ENCODE measurements at regions not wholly inside any gene's neighbourhood (a gene's known extent, or its start where the extent isn't known, plus 50 kb on each side); places are given as distances from the start of the nearest gene placed in this dataset.

- no peaks in the 10 kb centered on the region for H3K27me3 ChIP-seq
- DNase-seq = no peak
- TF ChIP-seq, protein P1, sequence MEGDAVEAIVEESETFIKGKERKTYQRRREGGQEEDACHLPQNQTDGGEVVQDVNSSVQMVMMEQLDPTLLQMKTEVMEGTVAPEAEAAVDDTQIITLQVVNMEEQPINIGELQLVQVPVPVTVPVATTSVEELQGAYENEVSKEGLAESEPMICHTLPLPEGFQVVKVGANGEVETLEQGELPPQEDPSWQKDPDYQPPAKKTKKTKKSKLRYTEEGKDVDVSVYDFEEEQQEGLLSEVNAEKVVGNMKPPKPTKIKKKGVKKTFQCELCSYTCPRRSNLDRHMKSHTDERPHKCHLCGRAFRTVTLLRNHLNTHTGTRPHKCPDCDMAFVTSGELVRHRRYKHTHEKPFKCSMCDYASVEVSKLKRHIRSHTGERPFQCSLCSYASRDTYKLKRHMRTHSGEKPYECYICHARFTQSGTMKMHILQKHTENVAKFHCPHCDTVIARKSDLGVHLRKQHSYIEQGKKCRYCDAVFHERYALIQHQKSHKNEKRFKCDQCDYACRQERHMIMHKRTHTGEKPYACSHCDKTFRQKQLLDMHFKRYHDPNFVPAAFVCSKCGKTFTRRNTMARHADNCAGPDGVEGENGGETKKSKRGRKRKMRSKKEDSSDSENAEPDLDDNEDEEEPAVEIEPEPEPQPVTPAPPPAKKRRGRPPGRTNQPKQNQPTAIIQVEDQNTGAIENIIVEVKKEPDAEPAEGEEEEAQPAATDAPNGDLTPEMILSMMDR (IDR thresholded peaks at IDR 0.05) = no peak
- TF ChIP-seq EP300 (IDR thresholded peaks at IDR 0.05) (no peak), POLR2A (IDR thresholded peaks at IDR 0.05) (no peak), POLR2AphosphoS5 (IDR thresholded peaks at IDR 0.05) (no peak)
Measured at GRCh38 chr3:68447885-68448284, 484.5 kb downstream of the TAFA4 start.

DNA sequence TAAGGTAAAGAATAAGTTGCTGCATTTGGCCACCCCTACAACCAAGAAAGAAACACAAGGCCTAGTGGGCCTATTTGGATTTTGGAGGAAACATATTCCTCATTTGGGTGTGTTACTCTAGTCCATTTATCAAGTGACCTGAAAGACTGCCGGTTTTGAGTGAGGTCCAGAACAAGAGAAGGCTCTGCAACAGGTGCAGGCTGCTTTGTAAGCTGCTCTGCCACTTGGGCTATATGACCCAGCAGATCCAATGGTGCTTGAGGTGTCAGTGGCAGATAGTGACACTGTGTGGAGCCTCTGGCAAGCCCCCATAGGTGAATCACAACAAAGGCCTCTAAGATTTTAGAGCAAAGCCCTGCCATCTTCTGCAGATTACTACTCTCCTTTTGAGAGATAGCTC is 491.3 kb downstream of the TAFA4 start:
- TF ChIP-seq EP300 (IDR thresholded peaks at IDR 0.05) = no peak
- TF ChIP-seq, protein P1 (IDR thresholded peaks at IDR 0.05) = no peak
- TF ChIP-seq POLR2AphosphoS5 (IDR thresholded peaks at IDR 0.05) = no peak
- no peak for TF ChIP-seq POLR2A (IDR thresholded peaks at IDR 0.05)
- Histone ChIP-seq H3K27ac (no peak overlapping the region), H3K9me3 (no peaks in the 10 kb centered on the region), H3K27me3 (no peaks in the 10 kb centered on the region), H3K4me3 (no peak overlapping the region), H3K36me3 (no peaks in the 10 kb centered on the region), H3K4me1 (peaks cover 0 to 5% (median 0%) of the 10 kb centered on the region in 4 donors)
- DNase-seq = no peak
- intact Hi-C loops (cut with DNase I; ENCODE audit: low total_unique reads) = no loop called here
- 69 to 78% (median 77%) methylated on average over 1 of the region's 1 CpG for WGBS, 5 donors

More at GRCh38 chr3:68447885-68448284, 484.5 kb downstream of the TAFA4 start:
- H3K4me1 ChIP-seq = no peaks in the 10 kb centered on the region
- intact Hi-C loops (cut with DNase I; ENCODE audit: low total_unique reads) = no loop called here
- H3K9me3 ChIP-seq = no peaks in the 10 kb centered on the region
- no peaks in the 10 kb centered on the region for H3K36me3 ChIP-seq
- H3K4me3 ChIP-seq = no peak overlapping the region
- no peak overlapping the region for H3K27ac ChIP-seq

GRCh38 chr3:68436619-68437401 is 495.5 kb downstream of the TAFA4 start:
- no peak overlapping the region for H3K27ac ChIP-seq
- peaks cover 0 to 5% (median 0%) of the 10 kb centered on the region in 4 donors for H3K4me1 ChIP-seq
- no peaks in the 10 kb centered on the region for H3K36me3 ChIP-seq
- no peak overlapping the region for H3K4me3 ChIP-seq
- DNase-seq = peak in 1 of 2 donors; percentile 46
- 56 to 82% (median 78%) methylated on average over 3 of the region's 3 CpGs for WGBS, 5 donors
- H3K9me3 ChIP-seq = no peaks in the 10 kb centered on the region
- no peak for TF ChIP-seq EP300 (IDR thresholded peaks at IDR 0.05)
- H3K27me3 ChIP-seq = no peaks in the 10 kb centered on the region
- intact Hi-C loops (cut with DNase I; ENCODE audit: low total_unique reads) = no loop called here

GRCh38 chr3:68428495-68428894 is 503.9 kb downstream of the TAFA4 start:
- Histone ChIP-seq H3K27me3 (no peaks in the 10 kb centered on the region), H3K27ac (no peak overlapping the region), H3K9me3 (no peaks in the 10 kb centered on the region), H3K4me3 (no peak overlapping the region), H3K36me3 (no peaks in the 10 kb centered on the region), H3K4me1 (no peaks in the 10 kb centered on the region)
- TF ChIP-seq POLR2A (IDR thresholded peaks at IDR 0.05) (no peak), EP300 (IDR thresholded peaks at IDR 0.05) (no peak), POLR2AphosphoS5 (IDR thresholded peaks at IDR 0.05) (no peak)
- TF ChIP-seq, protein P1 (IDR thresholded peaks at IDR 0.05) = no peak
- 49 to 93% (median 71%) methylated on average over 2 of the region's 2 CpGs for WGBS, 5 donors
- intact Hi-C loops (cut with DNase I; ENCODE audit: low total_unique reads) = no loop called here
- DNase-seq = no peak

GRCh38 chr3:68424796-68425460 is 507.4 kb downstream of the TAFA4 start:
- no peak overlapping the region for H3K4me3 ChIP-seq
- WGBS, 5 donors = 38 to 53% (median 52%) methylated on average over 7 of the region's 7 CpGs
- TF ChIP-seq EP300 (IDR thresholded peaks at IDR 0.05) (no peak), POLR2AphosphoS5 (IDR thresholded peaks at IDR 0.05) (no peak), POLR2A (IDR thresholded peaks at IDR 0.05) (no peak)
- TF ChIP-seq, protein P1 (IDR thresholded peaks at IDR 0.05) = no peak
- H3K36me3 ChIP-seq = no peaks in the 10 kb centered on the region
- no peak overlapping the region for H3K27ac ChIP-seq
- H3K9me3 ChIP-seq = no peaks in the 10 kb centered on the region
- intact Hi-C loops (cut with DNase I; ENCODE audit: low total_unique reads) = no loop called here
- H3K27me3 ChIP-seq = no peaks in the 10 kb centered on the region
- H3K4me1 ChIP-seq = no peaks in the 10 kb centered on the region
- no peak for DNase-seq
